ENCODE measurements at regions not wholly inside any gene's neighbourhood (a gene's known extent, or its start where the extent isn't known, plus 50 kb on each side); places are given as distances from the start of the nearest gene placed in this dataset.

- H3K36me3 ChIP-seq (replicated peaks in 1 of 2; ENCODE audit: insufficient read depth in 1 of 2, low read depth in 2 of 2), result no peaks in the 10 kb centered on the region
- peaks cover 0 to 3% (median 0%) of the 10 kb centered on the region in 3 donors for H3K9me3 ChIP-seq
- DNase-seq (no peak), ATAC-seq (no peak)
- H3K27ac ChIP-seq, result no peak overlapping the region
- H3K4me3 ChIP-seq, result no peak overlapping the region
- no peaks in the 10 kb centered on the region for H3K27me3 ChIP-seq
- no peaks in the 10 kb centered on the region for H3K4me1 ChIP-seq
- intact Hi-C loops (cut with DNase I), result no loop called here
- TF ChIP-seq CTCF (IDR thresholded peaks at IDR 0.05), result no peak
- TF ChIP-seq POLR2A (IDR thresholded peaks at IDR 0.05), result no peak
These were observed 794.5 kb downstream of the MED13L start for GRCh38 chr12:115482943-115483342.

- H3K4me1 ChIP-seq, result no peaks in the 10 kb centered on the region
- intact Hi-C loops (cut with DNase I), result no loop called here
- 65 to 77% methylated on average over 2 of the region's 2 CpGs for WGBS, 2 donors
- DNase-seq (no peak), ATAC-seq (no peak)
- no peaks in the 10 kb centered on the region for H3K36me3 ChIP-seq (replicated peaks in 1 of 2; ENCODE audit: insufficient read depth in 1 of 2, low read depth in 2 of 2)
- peaks cover 0 to 3% (median 0%) of the 10 kb centered on the region in 3 donors for H3K9me3 ChIP-seq
- no peaks in the 10 kb centered on the region for H3K27me3 ChIP-seq
- no peak overlapping the region for H3K4me3 ChIP-seq
- H3K27ac ChIP-seq, result no peak overlapping the region
- TF ChIP-seq POLR2A (IDR thresholded peaks at IDR 0.05) (no peak), CTCF (IDR thresholded peaks at IDR 0.05) (no peak)
These were observed 796.4 kb downstream of the MED13L start for GRCh38 chr12:115481141-115481540.

GRCh38 chr12:115478505-115478904, 794.5 kb upstream of the TBX3 start:
- TF ChIP-seq CTCF (IDR thresholded peaks at IDR 0.05) (no peak), POLR2A (IDR thresholded peaks at IDR 0.05) (no peak)
- Histone ChIP-seq H3K4me3 (no peak overlapping the region), H3K36me3 (replicated peaks in 1 of 2; ENCODE audit: insufficient read depth in 1 of 2, low read depth in 2 of 2) (no peaks in the 10 kb centered on the region), H3K4me1 (no peaks in the 10 kb centered on the region), H3K27ac (no peak overlapping the region), H3K27me3 (no peaks in the 10 kb centered on the region), H3K9me3 (peaks cover 0 to 3% (median 0%) of the 10 kb centered on the region in 3 donors)
- DNase-seq (no peak), ATAC-seq (no peak)
- intact Hi-C loops (cut with DNase I), result no loop called here
- WGBS, 2 donors, result 51% methylated on average over 2 of the region's 2 CpGs

- 51 to 58% methylated on average over 14 of the region's 14 CpGs for WGBS, 2 donors
- H3K27me3 ChIP-seq, result no peaks in the 10 kb centered on the region
- H3K27ac ChIP-seq, result no peak overlapping the region
- no peak overlapping the region for H3K4me3 ChIP-seq
- H3K4me1 ChIP-seq, result no peaks in the 10 kb centered on the region
- no peak for TF ChIP-seq CTCF (IDR thresholded peaks at IDR 0.05)
- TF ChIP-seq POLR2A (IDR thresholded peaks at IDR 0.05), result no peak
- H3K9me3 ChIP-seq, result peaks cover 0 to under 1% (median 0%) of the 10 kb centered on the region in 3 donors
- intact Hi-C loops (cut with DNase I), result no loop called here
- ATAC-seq, result no peak
- DNase-seq, result no peak
- no peaks in the 10 kb centered on the region for H3K36me3 ChIP-seq (replicated peaks in 1 of 2; ENCODE audit: insufficient read depth in 1 of 2, low read depth in 2 of 2)
These were observed 790.8 kb upstream of the TBX3 start for GRCh38 chr12:115474539-115475353.
